Skin of body (tissue), 1 donor: ENCODE measurements at regions not wholly inside any gene's neighbourhood (a gene's known extent, or its start where the extent isn't known, plus 50 kb on each side); places are given as distances from the start of the nearest gene placed in this dataset.

ENCODE experiments used
- DNase-seq: peaks from one replicate; lab custom pipeline; 2025; lab: John Stamatoyannopoulos, UW

DNA sequence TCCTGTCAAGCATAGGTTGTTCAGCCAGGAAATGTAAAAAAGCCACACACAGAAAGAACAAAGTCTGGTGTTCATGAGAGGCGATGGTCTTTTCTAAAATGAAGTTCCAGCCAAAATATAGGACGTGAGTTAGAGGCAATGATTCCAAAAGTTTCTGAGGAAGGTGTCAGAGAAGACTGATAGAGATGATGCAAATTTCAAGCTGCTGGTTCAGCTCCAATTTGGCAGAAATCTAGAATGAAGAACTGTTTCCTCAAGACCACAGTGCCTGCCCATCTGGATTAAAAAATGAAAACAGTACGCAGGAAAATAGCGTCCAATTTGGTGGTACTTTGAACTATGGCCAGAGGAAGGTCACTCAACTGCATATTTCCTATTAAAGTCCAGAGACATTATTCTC lies 672.9 kb downstream of the SQOR start:
- DNase-seq, result no peak

DNA sequence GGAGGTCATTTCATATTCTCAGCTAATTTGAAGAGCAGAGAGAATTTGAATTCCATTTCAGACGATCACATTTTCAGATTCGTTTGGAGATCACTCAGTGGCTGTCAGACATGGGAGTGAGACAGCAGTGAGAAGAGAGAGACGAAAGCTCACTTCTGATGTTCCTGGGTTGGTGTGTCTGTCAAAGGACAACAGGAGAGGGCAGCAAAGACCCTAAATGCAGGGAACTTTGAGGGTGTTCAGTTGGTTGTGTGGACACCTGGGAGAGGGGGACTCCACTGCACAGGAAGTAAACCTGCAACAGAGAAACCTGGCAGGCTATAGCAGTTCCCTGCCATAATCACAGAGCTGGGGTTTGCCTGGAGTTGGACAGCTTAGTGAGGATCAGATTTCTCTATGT lies 675.1 kb downstream of the SQOR start:
- no peak for DNase-seq

DNA sequence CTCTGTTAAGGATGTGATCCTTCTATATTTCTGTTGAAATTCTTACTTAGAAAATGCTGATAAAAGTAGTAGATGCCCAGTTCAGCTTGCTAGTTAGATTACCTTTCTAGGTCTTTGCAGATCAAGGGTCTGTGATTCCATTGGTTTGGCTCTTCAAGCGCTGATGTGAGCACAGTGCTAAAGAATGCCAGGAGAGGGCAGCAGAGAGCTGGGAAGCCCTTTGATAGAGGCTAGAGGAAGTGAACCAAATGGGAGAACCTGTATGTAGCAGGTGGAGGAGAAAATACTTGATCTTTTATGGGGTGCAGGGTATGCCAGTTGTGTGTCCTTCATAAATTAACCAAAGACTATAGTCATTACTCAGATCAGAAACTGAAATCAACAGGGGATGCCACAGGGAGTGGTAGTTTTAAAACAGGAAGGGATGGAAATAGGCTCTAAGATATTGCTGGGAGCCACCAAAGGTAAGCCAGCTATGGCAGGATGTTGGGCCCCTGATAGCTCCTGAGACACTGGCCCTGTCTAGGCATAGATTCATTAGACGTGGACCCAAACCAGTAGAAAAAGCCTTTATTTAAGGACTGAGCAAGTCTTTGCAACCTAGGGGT lies 677.4 kb downstream of the SQOR start:
- peak; percentile 20 for DNase-seq

DNA sequence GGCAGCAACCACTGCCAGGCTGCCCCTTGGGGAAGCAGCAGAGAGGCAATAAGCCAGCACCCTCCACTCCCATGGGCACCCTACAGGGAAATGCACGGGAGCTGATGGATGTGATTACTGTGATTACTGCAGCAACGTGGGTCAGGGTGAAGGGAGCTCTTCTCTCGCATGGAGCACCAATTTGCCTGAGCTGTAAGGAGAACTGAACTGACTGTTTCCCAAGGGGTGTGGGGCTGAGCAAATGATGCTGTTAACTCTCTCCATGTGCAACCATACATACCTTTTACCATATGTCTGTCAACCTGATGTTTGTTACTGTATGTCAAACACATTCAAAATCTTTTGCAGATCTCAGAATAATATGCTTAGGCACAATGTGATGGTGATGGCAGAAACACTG lies 680.6 kb downstream of the SQOR start:
- DNase-seq, result no peak

- no peak for DNase-seq
Measured at GRCh38 chr15:46316024-46316423, 681.2 kb downstream of the SQOR start.

DNA sequence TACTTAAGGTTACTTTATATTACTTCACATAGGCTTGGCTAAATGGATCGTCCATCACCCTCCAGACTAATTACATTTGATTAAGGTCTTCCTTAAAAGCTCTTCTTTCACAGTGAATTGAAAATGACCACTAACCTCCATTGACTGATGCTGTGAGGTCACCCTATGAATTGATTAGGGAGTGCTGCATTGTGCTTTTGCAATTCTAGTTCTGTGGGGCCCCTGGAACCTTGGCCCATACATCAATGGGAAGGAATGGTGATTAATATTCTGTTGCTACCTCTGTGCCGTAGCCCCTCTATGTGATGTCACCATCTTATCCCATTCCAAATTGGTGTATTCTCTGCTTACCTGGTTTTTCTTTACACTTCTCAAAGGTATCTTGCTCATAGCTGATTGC lies 682.2 kb downstream of the SQOR start:
- no peak for DNase-seq

GRCh38 chr15:46322753-46323152 lies 687.9 kb downstream of the SQOR start:
- DNase-seq, result no peak

- DNase-seq, result no peak
Measured at GRCh38 chr15:46326173-46326572, 691.3 kb downstream of the SQOR start.

DNA sequence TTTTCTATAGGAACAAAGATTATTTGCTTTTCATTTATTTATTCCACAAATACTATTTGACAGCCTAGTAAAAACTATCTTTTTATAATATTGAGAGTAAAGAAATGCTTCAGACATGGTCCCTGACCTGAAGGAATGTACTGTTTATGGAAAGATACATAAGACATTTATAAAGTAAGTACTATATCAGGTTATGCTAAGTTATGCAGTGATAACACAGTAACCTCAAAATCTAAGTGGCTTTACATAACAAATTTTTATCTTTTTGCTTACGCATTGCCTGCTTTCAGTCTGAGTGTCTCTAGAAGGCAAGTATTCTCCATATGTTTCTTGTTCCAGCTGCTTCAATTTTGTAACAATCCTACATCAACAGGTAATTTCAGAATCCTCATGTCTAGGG lies 694.0 kb downstream of the SQOR start:
- DNase-seq, result no peak

GRCh38 chr15:46329876-46330275 lies 695.0 kb downstream of the SQOR start:
- DNase-seq, result no peak

DNA sequence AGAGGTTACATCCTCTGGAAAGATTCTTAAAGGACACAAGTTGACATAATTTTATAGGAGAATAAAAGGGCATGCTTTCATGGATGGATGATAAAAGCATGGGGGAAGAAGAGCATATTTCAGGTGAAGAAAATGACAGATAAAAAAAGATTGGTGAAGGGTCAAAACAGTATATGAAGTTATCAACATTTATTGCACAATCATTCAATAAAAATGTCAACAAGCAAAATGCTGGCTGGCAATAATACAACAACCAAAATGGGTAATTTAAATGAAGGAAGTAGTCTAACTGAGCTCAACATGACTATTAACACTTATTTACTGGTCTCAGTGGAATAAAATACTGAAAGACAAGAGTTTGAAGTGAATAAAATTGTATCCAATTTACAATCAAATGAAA lies 696.7 kb downstream of the SQOR start:
- no peak for DNase-seq

DNA sequence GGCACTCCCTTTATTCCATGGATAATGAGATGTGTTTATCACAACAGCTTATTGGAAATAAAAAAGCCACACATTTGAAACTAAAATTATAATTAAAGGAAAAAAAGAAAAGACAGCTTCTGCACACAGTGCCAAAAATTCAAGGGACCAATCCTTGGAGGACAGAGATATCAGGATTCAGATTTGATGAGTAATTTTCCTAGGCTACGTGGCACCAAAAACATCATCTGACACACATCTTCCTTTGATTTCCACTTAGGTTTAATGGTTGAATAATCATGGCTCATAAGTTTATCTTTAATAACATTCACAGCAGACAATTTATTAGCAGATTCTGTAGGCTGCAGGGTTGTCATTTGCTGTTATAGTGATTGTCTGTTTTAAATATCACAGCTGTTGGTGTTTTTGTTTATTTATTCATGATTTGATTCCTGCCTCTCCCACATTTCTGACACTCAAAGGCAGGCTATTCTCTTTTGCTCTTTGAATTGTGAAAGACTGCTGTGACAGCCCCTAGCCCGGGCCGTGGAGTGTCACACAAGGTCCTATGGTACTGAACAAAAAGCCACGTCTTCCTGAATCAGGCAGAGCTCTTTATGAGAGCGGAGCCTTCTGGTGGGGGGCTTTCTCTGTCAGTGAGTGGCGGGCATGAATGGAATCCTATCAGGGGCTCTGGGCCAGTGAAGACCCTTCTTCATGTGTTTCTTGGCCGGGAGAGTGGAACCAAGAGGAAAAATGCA lies 708.5 kb downstream of the SQOR start:
- no peak for DNase-seq

GRCh38 chr15:46344115-46344724 lies 709.4 kb downstream of the SQOR start:
- DNase-seq, result no peak

- no peak for DNase-seq
Measured at GRCh38 chr15:46344915-46345314, 710.1 kb downstream of the SQOR start.

GRCh38 chr15:46354443-46354842 lies 719.6 kb downstream of the SQOR start:
- no peak for DNase-seq

GRCh38 chr15:46365572-46365971 lies 730.7 kb downstream of the SQOR start:
- DNase-seq, result peak; percentile 54

DNA sequence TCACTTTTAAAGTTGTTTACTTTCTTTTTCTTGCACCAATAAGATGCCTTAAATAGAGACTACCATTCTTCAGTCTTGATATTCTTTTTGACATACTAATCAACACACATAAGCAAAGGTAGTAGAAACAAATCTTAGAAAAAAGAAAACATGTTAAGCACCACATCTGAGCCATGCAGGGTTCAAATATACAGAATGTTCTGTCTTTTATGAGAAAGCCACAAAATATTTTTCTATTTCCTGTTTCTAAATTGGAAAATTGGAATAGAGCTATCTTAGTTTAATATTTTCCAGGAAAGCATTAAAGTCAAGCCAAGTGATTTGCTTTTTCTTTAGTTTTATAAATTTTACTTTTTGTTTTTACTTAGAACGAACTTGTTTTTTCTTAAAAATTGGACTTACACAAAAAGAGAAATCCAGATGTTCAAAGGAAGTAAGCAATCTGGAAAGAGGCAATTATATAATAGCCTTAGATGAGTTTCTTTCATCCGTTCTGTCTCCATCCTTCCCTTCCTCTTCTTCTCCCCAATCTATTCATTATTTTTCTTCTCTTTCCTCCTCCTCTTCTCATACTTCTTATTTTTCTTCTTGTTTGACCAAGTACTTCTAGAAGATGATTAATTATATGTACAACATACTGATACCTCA lies 731.7 kb downstream of the SQOR start:
- no peak for DNase-seq

- DNase-seq, result no peak
Measured at GRCh38 chr15:46383978-46384377, 749.1 kb downstream of the SQOR start.

- DNase-seq, result no peak
Measured at GRCh38 chr15:46386356-46386755, 751.5 kb downstream of the SQOR start.

- DNase-seq, result no peak
Measured at GRCh38 chr15:46389739-46390138, 754.9 kb downstream of the SQOR start.

- DNase-seq, result no peak
Measured at GRCh38 chr15:46394463-46394862, 759.6 kb downstream of the SQOR start.

GRCh38 chr15:46408312-46408711 lies 773.5 kb downstream of the SQOR start:
- DNase-seq, result no peak
